Heart left ventricle (tissue), 16 donors: ENCODE measurements at regions not wholly inside any gene's neighbourhood (a gene's known extent, or its start where the extent isn't known, plus 50 kb on each side); places are given as distances from the start of the nearest gene placed in this dataset.

Experiments used
- ATAC-seq, 4 donors: fragments of 200-7000 bp; cut with Tn5 transposase; one replicate each; pipeline ENCODE4 v1.9.1; 2020 to 2022; ENCODE audit warnings: moderate library complexity in 4 of 4, mild to moderate bottlenecking in 3 of 4, moderate number of reproducible peaks in 1 of 4
- DNase-seq, 5 donors: peaks; one replicate each; pipeline ENCODE4 v3.0.0-alpha.2; 2020
- H3K27ac ChIP-seq, 12 donors: fragments of 200-600 bp; sonication (generic) in 4 of 12; one replicate each; pipeline versions ENCODE4 v1.5.0 to v1.8.0; 2016 to 2022; ENCODE audit warnings: mild to moderate bottlenecking in 2 of 12
- H3K27me3 ChIP-seq, 9 donors: fragments of 200-600 bp; sonication (generic) in 2 of 9; one replicate each; pipeline versions ENCODE4 v1.5.1 to v1.8.0; 2016 to 2022; ENCODE audit warnings: mild to moderate bottlenecking in 3 of 9
- H3K36me3 ChIP-seq, 9 donors: fragments of 200-600 bp; sonication (generic) in 2 of 9; one replicate each; pipeline versions ENCODE4 v1.5.0 to v1.8.0; 2018 to 2022; ENCODE audit warnings: mild to moderate bottlenecking in 2 of 9
- H3K4me1 ChIP-seq, 12 donors: fragments of 200-600 bp; sonication (generic) in 4 of 12; one replicate each; pipeline versions ENCODE4 v1.5.0 to v1.8.0; 2016 to 2022; ENCODE audit warnings: mild to moderate bottlenecking in 3 of 12
- H3K4me3 ChIP-seq, 12 donors: fragments of 200-600 bp; sonication (generic) in 4 of 12; one replicate each; pipeline versions ENCODE4 v1.5.0 to v1.8.0; 2017 to 2022; ENCODE audit warnings: mild to moderate bottlenecking in 9 of 12, moderate library complexity in 4 of 12
- H3K9me3 ChIP-seq, 12 donors: fragments of 200-600 bp; sonication (generic) in 4 of 12; one replicate each; pipeline versions ENCODE4 v1.5.0 to v1.8.0; 2016 to 2022; ENCODE audit warnings: mild to moderate bottlenecking in 1 of 12
- CTCF ChIP-seq, 12 donors: fragments of 200-600 bp; sonication (generic) in 4 of 12; IDR thresholded peaks; one replicate each; pipeline versions ENCODE4 v1.5.0 to v1.8.0; 2018 to 2022; ENCODE audit warnings: antibody characterized with exemption in 12 of 12, mild to moderate bottlenecking in 5 of 12
- POLR2A ChIP-seq, 2 donors: fragments of 450-650 bp; IDR thresholded peaks; one replicate each; pipeline ENCODE4 v1.6.1; 2017; ENCODE audit warnings: antibody characterized with exemption in 2 of 2, mild to moderate bottlenecking in 2 of 2, moderate library complexity in 2 of 2
- WGBS, 4 donors: extraction: QIAGEN DNeasy Blood & Tissue Kit in 2 of 4; methylation state at CpG; one replicate each; pipeline versions ENCODE4 v1.1.5 to v1.1.7; 2013 to 2018; 5-methylcytosine and 5-hydroxymethylcytosine counted together
- intact Hi-C, 10 donors: fragments of 100-400 bp; cut with DNase I; formaldehyde crosslinking; loops; one replicate each; pipeline versions ENCODE4 v1.11.1 to v1.14.2; 2022
- donor health status: ischemic (EF 13 %, LVEDD 7.1; RV severe dilation, severe dysfunction).
- donor health status: healthy with polysubstance abuse.
- donor health status: DM: no; HTN: yes; CAD: no.
- donor health status: DM: no; HTN: no; CAD: no.
- donor health status: ischemic (EF 25% LVEDD 6.9; RV normal size, moderate dysfunction).
- donor health status: ischemic (EF 25% LVEDD 5.7; RV mildly dilated, moderate dysfunction).
- donor health status: healthy.
- donor health status: DM: yes; HTN: yes; CAD: no.
- donor health status: ischemic (EF 35%, LVEDD 5.7; RV mildly dilated, moderate dysfunction).
- donor health status: nonischemic (EF 11% LVEDD 7.7; RV severe dilation, severe dysfunction).
- donor health status: DM: yes; HTN: yes; CAD: no.
- donor health status: PGD.
- donor health status: ischemic (EF 29% LVEDD 5.4; RV normal size, mild dysfunction).
- donor health status: nonischemic (EF 23%, LVEDD 6.1; RV moderate dilation, normal function).

- no peak overlapping the region for H3K27ac ChIP-seq
- DNase-seq (no peak), ATAC-seq (no peak)
- no peaks in the 10 kb centered on the region for H3K27me3 ChIP-seq
- H3K4me3 ChIP-seq = no peak overlapping the region
- intact Hi-C loops = no loop called here
- TF ChIP-seq POLR2A (IDR thresholded peaks at IDR 0.05) (no peak), CTCF (IDR thresholded peaks at IDR 0.05) (no peak)
- no peaks in the 10 kb centered on the region for H3K36me3 ChIP-seq
- WGBS, 4 donors = 45 to 65% (median 60%) methylated on average over 3 of the region's 3 CpGs
- peaks cover 0 to 14% (median 4%) of the 10 kb centered on the region in 12 donors for H3K9me3 ChIP-seq
- no peaks in the 10 kb centered on the region for H3K4me1 ChIP-seq
Measured at GRCh38 chr7:153607354-153607753, 444.8 kb upstream of the DPP6 start.

GRCh38 chr7:153616711-153617325 is 435.4 kb upstream of the DPP6 start:
- Histone ChIP-seq H3K9me3 (no peaks in the 10 kb centered on the region), H3K36me3 (no peaks in the 10 kb centered on the region), H3K4me3 (no peak overlapping the region), H3K27ac (no peak overlapping the region), H3K4me1 (no peaks in the 10 kb centered on the region), H3K27me3 (no peaks in the 10 kb centered on the region)
- DNase-seq = no peak
- WGBS, 4 donors = 8 to 16% (median 14%) methylated on average over 8 of the region's 8 CpGs
- TF ChIP-seq CTCF (IDR thresholded peaks at IDR 0.05) (no peak), POLR2A (IDR thresholded peaks at IDR 0.05) (no peak)
- ATAC-seq = no peak
- intact Hi-C loops = no loop called here

- intact Hi-C loops = no loop called here
- Histone ChIP-seq H3K36me3 (no peaks in the 10 kb centered on the region), H3K9me3 (peaks cover 0 to 4% (median 0%) of the 10 kb centered on the region in 12 donors), H3K4me3 (no peak overlapping the region), H3K4me1 (no peaks in the 10 kb centered on the region), H3K27me3 (no peaks in the 10 kb centered on the region), H3K27ac (no peak overlapping the region)
- ATAC-seq (no peak), DNase-seq (no peak)
- TF ChIP-seq CTCF (IDR thresholded peaks at IDR 0.05) (no peak), POLR2A (IDR thresholded peaks at IDR 0.05) (no peak)
Measured at GRCh38 chr7:153627323-153627722, 424.9 kb upstream of the DPP6 start.

- Histone ChIP-seq H3K27ac (no peak overlapping the region), H3K36me3 (no peaks in the 10 kb centered on the region), H3K4me3 (no peak overlapping the region), H3K4me1 (no peaks in the 10 kb centered on the region), H3K9me3 (no peaks in the 10 kb centered on the region), H3K27me3 (no peaks in the 10 kb centered on the region)
- no peak for DNase-seq
- TF ChIP-seq CTCF (IDR thresholded peaks at IDR 0.05) = no peak
- no peak for TF ChIP-seq POLR2A (IDR thresholded peaks at IDR 0.05)
- ATAC-seq = no peak
- 73 to 87% (median 80%) methylated on average over 6 of the region's 6 CpGs for WGBS, 4 donors
- intact Hi-C loops = no loop called here
Measured at GRCh38 chr7:153628406-153628805, 423.8 kb upstream of the DPP6 start.
